ENCODE measurements at regions not wholly inside any gene's neighbourhood (a gene's known extent, or its start where the extent isn't known, plus 50 kb on each side); places are given as distances from the start of the nearest gene placed in this dataset.

- Mint-ChIP-seq H3K9me3 (ENCODE audit: unreplicated experiment) (no peaks in the 10 kb centered on the region), H3K4me3 (ENCODE audit: unreplicated experiment) (no peak overlapping the region), H3K27ac (ENCODE audit: unreplicated experiment) (no peak overlapping the region), H3K4me1 (ENCODE audit: unreplicated experiment) (peaks cover 6% of the 10 kb centered on the region), H3K27me3 (ENCODE audit: unreplicated experiment) (no peaks in the 10 kb centered on the region), H3K36me3 (ENCODE audit: unreplicated experiment) (no peaks in the 10 kb centered on the region)
- TF ChIP-seq, protein P1, sequence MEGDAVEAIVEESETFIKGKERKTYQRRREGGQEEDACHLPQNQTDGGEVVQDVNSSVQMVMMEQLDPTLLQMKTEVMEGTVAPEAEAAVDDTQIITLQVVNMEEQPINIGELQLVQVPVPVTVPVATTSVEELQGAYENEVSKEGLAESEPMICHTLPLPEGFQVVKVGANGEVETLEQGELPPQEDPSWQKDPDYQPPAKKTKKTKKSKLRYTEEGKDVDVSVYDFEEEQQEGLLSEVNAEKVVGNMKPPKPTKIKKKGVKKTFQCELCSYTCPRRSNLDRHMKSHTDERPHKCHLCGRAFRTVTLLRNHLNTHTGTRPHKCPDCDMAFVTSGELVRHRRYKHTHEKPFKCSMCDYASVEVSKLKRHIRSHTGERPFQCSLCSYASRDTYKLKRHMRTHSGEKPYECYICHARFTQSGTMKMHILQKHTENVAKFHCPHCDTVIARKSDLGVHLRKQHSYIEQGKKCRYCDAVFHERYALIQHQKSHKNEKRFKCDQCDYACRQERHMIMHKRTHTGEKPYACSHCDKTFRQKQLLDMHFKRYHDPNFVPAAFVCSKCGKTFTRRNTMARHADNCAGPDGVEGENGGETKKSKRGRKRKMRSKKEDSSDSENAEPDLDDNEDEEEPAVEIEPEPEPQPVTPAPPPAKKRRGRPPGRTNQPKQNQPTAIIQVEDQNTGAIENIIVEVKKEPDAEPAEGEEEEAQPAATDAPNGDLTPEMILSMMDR (IDR thresholded peaks at IDR 0.05) = no peak
- DNase-seq (ENCODE audit: extremely low spot score, unreplicated experiment) = no peak
Measured at GRCh38 chr6:23269436-23269835, 700.1 kb downstream of the HDGFL1 start.

GRCh38 chr6:23272536-23272935 lies 703.2 kb downstream of the HDGFL1 start:
- TF ChIP-seq, protein P1 (IDR thresholded peaks at IDR 0.05) = no peak
- no peak for DNase-seq (ENCODE audit: extremely low spot score, unreplicated experiment)
- Mint-ChIP-seq H3K9me3 (ENCODE audit: unreplicated experiment) (no peaks in the 10 kb centered on the region), H3K4me3 (ENCODE audit: unreplicated experiment) (no peak overlapping the region), H3K36me3 (ENCODE audit: unreplicated experiment) (no peaks in the 10 kb centered on the region), H3K27me3 (ENCODE audit: unreplicated experiment) (no peaks in the 10 kb centered on the region), H3K27ac (ENCODE audit: unreplicated experiment) (no peak overlapping the region), H3K4me1 (ENCODE audit: unreplicated experiment) (peaks cover 6% of the 10 kb centered on the region)

DNA sequence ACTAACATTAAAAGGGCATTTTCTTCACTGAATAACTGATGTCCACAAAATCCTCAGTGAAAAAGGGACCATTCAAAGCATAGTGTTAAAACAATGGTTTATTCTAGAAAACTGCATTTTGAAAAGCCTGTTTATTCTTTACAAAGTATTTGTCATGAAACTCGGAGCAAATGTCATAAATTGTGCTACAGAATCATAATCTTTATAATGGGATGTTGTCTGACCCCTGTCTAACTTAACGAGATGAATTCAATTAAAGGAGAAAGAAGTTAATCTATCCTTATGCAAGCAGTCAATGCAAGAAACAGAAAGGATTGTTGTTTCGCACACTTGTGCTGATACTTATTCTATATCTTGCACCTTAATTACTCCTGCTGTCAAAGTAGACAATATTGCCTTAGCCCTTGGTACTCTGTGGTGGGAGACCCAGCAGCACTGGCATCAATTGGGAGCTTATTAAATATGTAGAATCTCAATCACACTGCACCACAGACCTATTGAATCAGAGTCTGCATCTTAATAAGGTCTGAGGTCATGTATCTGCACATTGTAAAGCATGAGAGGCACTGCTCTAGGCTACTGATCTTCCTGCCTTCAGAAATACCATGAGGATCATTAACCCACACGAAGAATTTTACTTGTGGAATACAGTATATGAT lies 708.3 kb downstream of the HDGFL1 start:
- TF ChIP-seq, protein P1 (IDR thresholded peaks at IDR 0.05) = no peak
- H3K9me3 Mint-ChIP-seq (ENCODE audit: unreplicated experiment) = no peaks in the 10 kb centered on the region
- H3K27ac Mint-ChIP-seq (ENCODE audit: unreplicated experiment) = no peak overlapping the region
- no peak for DNase-seq (ENCODE audit: extremely low spot score, unreplicated experiment)
- H3K27me3 Mint-ChIP-seq (ENCODE audit: unreplicated experiment) = no peaks in the 10 kb centered on the region
- H3K4me3 Mint-ChIP-seq (ENCODE audit: unreplicated experiment) = no peak overlapping the region
- no peaks in the 10 kb centered on the region for H3K36me3 Mint-ChIP-seq (ENCODE audit: unreplicated experiment)
- peaks cover 24% of the 10 kb centered on the region for H3K4me1 Mint-ChIP-seq (ENCODE audit: unreplicated experiment)

DNA sequence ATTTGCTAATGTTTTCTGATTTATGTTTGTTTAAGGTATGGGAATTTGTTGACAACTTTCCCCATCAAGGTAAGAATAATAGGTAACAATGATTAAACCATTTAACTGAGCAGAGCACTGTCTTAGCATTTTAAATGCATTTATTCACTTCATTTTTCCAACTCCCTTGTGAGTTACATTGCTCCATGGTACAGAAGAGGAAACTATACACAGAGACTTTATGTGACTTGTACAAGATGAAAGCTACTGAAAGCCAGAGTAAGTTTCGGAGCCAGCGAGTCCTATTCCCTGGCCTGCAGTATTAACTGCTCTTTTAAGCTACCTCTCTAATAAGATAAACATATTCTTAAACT lies 708.8 kb downstream of the HDGFL1 start:
- TF ChIP-seq, protein P1 (IDR thresholded peaks at IDR 0.05) = no peak
- no peak for DNase-seq (ENCODE audit: extremely low spot score, unreplicated experiment)
- H3K27me3 Mint-ChIP-seq (ENCODE audit: unreplicated experiment) = no peaks in the 10 kb centered on the region
- H3K9me3 Mint-ChIP-seq (ENCODE audit: unreplicated experiment) = no peaks in the 10 kb centered on the region
- H3K36me3 Mint-ChIP-seq (ENCODE audit: unreplicated experiment) = no peaks in the 10 kb centered on the region
- H3K4me1 Mint-ChIP-seq (ENCODE audit: unreplicated experiment) = peaks cover 29% of the 10 kb centered on the region
- H3K4me3 Mint-ChIP-seq (ENCODE audit: unreplicated experiment) = no peak overlapping the region
- no peak overlapping the region for H3K27ac Mint-ChIP-seq (ENCODE audit: unreplicated experiment)

- TF ChIP-seq, protein P1 (IDR thresholded peaks at IDR 0.05) = no peak
- Mint-ChIP-seq H3K4me3 (ENCODE audit: unreplicated experiment) (no peak overlapping the region), H3K27ac (ENCODE audit: unreplicated experiment) (no peak overlapping the region), H3K36me3 (ENCODE audit: unreplicated experiment) (no peaks in the 10 kb centered on the region), H3K9me3 (ENCODE audit: unreplicated experiment) (no peaks in the 10 kb centered on the region), H3K4me1 (ENCODE audit: unreplicated experiment) (peaks cover 34% of the 10 kb centered on the region), H3K27me3 (ENCODE audit: unreplicated experiment) (no peaks in the 10 kb centered on the region)
- no peak for DNase-seq (ENCODE audit: extremely low spot score, unreplicated experiment)
Measured at GRCh38 chr6:23280437-23280836, 711.1 kb downstream of the HDGFL1 start.

Data from osteocyte (in vitro differentiated cells).